Suprapubic skin (tissue), 4 donors: ENCODE measurements at regions not wholly inside any gene's neighbourhood (a gene's known extent, or its start where the extent isn't known, plus 50 kb on each side); places are given as distances from the start of the nearest gene placed in this dataset.
"Not testable (repeated sequence)": the region's sequence is repeated elsewhere in the genome, so short reads cannot be mapped to it uniquely, and the experiment has no call there.

Source experiments
- CTCF ChIP-seq, 2 donors: fragments of 200-600 bp in 1 of 2; fragments of 450-650 bp in 1 of 2; sonication (generic) in 1 of 2; IDR thresholded peaks; one replicate each; pipeline ENCODE4 v1.5.1; 2016 to 2019; ENCODE audit warnings: antibody characterized with exemption in 2 of 2, mild to moderate bottlenecking in 1 of 2, moderate library complexity in 1 of 2
- POLR2A ChIP-seq, 2 donors: fragments of 450-650 bp; IDR thresholded peaks; one replicate each; pipeline ENCODE4 v1.6.1; 2017; ENCODE audit warnings: antibody characterized with exemption in 2 of 2, mild to moderate bottlenecking in 2 of 2, moderate library complexity in 2 of 2
- POLR2AphosphoS5 ChIP-seq, 3 donors: sonication (generic); formaldehyde crosslinking; IDR thresholded peaks; one replicate each; pipeline ENCODE4 v1.6.1; 2017; ENCODE audit warnings: antibody characterized with exemption in 3 of 3

DNA sequence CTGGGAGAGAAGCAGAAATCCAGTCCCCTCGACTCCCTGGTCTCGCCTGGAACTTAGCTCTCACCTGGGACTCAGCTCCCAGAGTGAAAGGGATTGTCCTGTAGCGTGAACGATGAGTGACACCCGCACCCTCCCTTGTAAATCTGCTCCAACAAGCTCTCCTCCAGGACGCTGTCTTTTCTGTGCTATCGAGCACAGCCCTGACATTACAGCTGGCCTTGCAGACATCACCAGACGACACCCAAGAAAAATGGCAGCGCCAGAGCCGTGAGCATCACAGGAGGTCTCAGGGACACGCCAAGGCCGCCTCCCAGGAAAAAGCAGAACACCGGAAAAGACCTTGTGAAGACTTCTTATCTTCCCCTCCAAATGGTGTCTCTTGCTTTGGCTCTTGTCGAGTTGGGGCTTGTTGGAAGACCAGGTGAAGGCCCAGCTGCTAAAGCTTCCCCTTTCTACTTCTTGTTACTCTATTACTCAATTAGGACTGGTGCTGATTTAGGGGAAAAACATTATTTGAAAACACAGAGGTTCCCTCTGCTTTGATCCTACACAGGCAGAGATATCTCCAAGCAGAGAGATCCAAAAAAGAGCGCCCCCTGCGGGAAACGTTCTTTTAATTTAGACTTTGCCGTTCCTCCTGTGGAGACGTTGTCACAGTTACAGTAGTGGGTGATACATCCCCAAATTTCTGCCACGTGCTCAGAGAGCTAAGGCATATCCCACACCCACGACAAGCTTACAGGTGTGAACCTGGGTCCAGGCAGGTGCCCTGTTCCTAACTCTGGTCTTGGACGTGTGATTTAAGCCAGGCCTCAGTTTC, 127.2 kb downstream of the ATP6V0E2 start:
- not testable (repeated sequence) for TF ChIP-seq POLR2AphosphoS5, POLR2A, CTCF (IDR thresholded peaks at IDR 0.05)
